Activated CD4-positive, alpha-beta T cell treated with anti-CD3 and anti-CD28 coated beads, Interleukin-2, Interleukin-4, amounts not matched to agents 100 ng/mL and 50 ng/mL, durations not matched to agents 16 hours and 8 hours (primary cell): ENCODE measurements at regions not wholly inside any gene's neighbourhood (a gene's known extent, or its start where the extent isn't known, plus 50 kb on each side); places are given as distances from the start of the nearest gene placed in this dataset.

Experiments used
- DNase-seq: peaks from one replicate; pipeline ENCODE4 v3.0.0-alpha.2; 2020; ENCODE audit warnings: low spot score

DNA sequence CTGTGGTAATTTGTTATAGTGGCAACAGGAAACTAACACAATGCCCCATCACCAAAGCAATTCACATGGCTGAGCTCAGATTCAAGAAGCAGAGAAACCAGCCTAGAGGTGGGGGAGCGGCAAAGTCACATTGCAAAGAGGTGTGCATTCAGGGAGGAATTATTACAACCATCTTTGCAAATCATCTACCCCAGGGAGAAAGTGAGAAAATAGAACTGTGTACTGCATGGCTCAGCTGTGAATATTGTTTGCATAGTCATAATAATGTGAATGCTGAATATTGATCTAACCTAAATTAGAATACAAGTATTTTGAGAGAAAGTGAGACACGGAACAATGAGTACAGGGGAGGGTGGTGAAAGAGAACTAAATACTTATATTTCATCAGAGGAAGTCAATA is 387.9 kb downstream of the BCOR start:
- DNase-seq = no peak

DNA sequence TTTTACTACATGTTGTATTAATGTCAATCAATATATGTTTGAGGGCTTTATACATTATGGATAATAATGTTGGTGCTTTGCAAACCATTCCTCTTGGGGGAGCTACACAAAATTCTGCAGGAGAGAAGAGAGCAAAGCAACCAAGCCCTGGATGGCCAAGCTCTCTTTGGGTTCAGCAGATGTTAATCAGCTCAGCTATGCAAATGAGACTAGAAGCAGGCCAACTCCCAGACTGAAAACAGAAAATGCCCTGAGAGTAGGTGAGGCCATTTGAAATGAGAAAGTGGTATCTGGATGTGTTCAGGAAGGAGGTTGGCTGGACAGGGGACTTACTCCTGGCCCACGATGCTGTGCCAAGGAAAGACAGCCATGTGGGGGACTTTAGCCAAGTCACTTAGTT is 387.0 kb downstream of the BCOR start:
- DNase-seq = no peak

DNA sequence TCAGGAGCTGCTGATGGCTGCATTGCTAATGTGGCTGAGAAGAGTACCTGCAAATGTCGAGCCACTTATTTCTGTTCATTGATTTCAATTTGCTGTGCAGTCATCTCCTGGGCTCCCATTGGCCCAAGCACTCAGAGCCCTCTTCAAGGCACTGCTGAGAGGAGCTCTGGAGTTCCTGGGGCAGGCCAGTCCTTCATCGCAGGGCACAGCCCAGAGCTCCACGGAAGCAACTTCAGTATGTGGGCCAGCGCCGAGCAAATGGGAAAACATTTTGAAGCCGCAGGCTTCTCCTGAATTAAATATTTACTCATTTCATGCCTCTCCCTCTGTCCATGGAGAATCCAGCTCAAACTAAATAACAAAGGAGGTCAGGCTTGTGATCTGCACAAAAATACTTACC is 383.3 kb downstream of the BCOR start:
- DNase-seq = no peak

DNA sequence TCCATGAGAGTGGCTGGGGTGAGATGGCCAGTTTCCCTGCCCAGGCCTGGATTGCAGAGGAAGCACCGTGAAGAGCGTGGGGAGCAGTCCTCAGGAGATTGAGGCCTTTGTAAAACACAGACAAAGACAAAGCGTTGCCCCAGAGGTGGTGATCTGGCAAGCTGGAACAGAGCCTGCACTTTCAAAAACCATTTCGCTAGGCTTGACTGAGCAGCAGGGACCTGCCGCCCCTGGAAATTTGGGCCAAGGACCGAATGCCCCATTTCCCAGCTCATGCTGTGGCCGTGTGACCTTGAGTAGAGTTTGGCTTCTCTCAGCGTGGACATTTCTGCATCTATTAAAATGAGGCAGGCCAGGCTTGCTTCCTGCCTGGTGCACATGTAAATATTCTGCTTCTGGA is 381.4 kb downstream of the BCOR start:
- no peak for DNase-seq

DNA sequence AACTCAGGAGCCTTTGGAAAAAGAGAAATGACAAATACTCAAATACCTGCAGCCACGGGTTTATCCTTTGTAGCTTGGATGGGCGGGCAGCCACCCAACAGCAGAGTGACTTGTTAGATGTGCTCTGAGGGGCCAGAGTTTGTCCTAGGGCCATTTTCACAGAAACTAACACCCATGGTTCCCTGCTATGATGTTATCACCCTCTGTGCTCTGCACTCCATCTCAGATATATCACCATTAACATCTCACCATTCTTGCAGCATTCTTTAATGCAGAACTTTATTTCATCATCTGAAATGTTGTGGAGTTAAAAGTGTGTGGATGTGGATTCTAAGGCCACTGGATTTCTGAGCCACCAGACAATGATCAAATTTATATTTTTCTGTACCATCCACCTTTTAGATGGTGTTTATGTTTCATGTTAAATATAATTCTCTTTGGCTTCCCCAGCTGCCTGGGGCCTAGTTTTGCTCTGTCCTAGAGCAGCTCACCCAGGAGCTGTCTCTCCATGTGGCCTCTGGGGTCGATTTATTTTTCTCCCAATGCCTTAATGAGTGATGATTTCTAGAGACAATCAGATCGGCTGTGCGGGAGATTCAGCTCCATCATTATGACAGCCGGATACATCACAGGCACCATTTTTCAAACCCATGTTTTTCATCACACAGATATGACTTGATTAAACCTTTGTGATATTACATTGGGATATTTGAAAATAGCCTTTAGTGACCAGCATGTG is 380.8 kb downstream of the BCOR start:
- DNase-seq = no peak

DNA sequence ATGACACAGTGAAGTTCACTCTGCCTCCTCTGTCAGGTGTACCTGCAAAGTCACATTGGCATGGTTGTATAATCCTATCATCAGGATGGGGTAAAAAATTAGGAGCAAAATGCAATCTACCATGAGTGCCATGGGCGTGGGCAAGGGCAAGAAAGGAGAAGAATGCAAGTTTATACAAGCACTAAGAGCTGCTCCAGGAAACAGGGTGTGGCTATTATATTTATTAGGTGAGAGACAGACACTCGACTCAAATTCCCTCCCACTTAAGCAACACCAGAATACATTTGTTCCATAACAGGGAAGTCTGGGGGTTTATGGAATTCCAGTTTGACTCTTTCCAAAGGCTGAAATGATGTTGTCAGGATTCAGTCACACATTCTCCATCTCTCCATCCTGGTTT is 378.8 kb downstream of the BCOR start:
- no peak for DNase-seq

DNA sequence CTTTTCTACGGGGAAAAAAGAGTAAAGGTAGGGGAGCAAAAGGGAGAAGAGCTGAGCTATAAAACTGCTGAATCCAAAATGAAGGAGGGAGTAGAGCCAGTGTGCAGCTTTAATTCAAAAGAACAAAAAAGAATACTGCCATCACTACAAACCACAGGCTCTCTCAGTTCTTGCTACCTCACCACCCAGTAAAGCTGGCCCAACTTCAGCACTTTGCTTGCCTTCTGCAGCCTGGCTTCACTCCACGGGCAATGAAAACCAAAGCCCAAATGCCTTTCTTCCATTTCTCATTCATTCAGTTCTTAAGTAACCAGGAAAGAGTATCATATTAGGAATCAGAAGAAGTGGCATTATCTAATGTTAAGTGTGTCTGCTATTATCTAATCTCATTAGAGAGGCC is 376.8 kb downstream of the BCOR start:
- no peak for DNase-seq

DNA sequence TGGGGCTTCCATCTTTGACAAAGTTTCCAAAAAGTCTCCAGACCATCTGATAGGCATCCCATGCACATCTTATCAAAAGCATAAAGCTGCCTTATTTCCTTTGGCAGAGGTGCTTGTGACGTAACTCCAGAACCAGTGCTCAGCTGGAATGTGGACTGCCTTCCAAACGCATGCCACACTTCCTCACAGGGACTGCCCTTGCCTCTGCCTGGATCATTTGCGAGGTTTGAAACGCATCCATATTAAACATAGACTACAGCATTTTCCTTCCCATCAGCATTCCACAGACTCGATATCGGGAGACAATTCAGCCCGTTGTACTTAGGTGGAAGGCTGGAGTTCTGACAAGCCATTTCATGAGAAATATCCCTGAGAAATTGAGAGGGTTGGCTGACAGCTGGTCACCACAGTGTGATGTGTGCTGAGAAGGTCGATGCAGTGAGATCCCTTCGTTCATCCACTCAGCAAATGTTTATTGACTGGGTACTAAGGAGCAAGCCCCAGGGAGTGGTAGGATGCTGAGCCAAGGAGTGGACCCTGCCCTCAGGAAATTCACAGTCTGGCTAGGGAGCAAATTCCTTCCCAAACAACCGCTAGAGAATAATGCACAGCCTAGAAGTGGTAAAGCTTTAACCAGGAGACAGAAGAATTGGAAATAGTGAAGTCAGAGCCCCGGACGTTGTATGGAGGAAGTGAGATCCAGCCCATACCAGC is 376.0 kb downstream of the BCOR start:
- no peak for DNase-seq

DNA sequence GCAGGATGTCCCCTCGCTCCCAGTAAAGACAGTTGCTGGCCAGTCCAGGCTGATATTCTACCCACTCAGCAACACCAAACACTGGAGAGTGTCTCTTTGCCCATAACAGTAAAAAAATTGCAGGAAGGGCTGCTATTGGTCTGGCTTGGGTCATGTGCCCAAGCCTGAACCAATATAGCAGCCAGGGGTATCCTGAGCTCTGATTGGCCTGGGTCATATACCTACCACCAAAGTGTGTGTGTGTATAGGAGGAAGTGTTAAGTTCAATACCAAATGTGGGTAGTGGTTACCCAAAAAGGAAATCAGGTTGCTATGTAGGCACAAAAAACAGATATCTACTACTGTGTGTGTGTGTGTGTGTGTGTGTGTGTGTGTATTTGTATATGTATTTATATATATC is 373.2 kb downstream of the BCOR start:
- peak; percentile 13 for DNase-seq

DNA sequence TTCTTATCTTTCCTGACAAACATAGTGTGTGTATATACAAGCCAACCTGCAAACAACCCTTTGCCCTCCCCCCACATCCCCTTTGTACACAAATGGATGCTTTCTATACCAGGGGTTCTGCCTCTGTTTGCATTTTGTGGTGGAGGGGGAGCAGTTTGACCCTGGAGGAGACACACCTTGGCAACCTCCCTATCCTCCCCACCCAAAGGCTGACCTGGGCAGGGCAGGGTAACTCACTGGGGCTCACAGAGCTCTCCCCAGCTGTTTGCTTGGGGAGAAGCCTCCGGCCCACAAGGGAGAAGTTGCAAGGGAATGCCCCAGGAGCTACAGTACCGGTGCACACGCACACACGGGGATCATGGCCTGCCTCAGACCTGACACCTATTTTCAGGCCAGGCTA is 372.6 kb downstream of the BCOR start:
- no peak for DNase-seq

DNA sequence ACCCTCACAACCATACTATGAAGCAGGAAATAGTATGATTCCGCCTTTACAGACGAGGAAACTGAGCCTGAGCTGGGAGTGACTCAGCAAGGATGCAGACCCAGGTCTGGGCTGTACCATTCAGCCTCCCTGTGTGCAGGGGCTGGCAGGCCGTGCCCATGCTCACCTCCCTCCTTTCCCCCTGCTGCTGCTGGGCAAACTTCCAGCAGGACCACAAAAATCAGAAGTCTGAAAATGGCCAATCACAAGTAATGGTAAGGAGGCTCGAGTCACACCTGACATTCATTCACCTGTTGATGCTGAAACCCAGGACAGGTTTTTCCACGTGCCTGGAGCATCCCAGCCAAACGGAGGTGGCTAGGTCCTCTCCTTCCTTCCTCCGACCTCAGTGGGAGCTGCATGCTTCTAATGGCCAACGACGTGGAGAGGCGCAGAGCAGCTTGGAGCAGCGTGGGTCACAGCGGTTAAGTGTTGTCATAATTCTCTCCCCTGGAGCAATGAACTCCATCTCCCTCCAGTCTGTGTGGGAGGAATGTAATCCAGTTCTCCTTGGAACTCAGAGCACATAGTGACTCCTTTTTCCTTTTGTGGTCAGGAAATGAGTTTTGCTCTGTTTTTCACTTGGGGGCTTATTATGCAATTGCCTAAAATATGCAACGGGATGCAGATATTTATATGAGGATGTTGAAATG is 371.7 kb downstream of the BCOR start:
- DNase-seq = no peak

DNA sequence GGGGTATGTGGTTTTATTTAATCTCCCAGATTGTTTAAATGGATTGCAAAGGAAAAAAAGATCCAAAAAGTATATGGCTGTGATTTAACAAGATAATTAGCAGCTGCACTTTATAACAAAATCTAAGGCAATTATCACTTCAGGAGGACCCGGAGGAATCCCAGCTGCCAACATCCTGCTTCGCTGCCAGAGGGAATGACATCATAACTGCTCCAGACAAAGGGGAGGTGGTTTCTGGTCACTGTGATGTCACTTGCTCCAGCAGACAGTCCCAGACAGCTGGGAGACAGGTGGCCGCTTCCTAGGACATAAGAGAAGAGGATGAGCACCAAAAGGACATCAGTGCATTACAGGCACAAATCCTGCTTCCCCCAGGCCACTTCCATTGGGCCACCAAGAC is 371.0 kb downstream of the BCOR start:
- DNase-seq = no peak

DNA sequence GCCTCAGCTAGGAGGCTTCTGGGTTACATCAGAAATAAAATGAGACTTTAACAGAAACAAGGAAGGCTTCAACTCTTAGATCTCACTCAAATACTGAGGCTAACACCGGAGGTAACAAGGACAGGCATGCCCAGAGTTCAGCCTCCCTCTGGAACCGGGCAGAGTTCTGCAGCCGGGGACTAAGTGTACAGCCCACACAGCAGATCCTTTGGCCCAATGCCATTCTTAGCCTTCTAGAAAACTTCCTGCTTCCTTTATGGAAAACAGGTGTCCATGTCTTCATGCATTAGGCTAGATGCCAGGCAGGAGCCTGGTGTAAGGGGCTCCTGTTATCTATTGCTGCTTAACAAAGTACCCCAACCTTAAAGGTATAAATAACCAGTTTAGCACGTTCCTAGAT is 369.7 kb downstream of the BCOR start:
- DNase-seq = no peak

DNA sequence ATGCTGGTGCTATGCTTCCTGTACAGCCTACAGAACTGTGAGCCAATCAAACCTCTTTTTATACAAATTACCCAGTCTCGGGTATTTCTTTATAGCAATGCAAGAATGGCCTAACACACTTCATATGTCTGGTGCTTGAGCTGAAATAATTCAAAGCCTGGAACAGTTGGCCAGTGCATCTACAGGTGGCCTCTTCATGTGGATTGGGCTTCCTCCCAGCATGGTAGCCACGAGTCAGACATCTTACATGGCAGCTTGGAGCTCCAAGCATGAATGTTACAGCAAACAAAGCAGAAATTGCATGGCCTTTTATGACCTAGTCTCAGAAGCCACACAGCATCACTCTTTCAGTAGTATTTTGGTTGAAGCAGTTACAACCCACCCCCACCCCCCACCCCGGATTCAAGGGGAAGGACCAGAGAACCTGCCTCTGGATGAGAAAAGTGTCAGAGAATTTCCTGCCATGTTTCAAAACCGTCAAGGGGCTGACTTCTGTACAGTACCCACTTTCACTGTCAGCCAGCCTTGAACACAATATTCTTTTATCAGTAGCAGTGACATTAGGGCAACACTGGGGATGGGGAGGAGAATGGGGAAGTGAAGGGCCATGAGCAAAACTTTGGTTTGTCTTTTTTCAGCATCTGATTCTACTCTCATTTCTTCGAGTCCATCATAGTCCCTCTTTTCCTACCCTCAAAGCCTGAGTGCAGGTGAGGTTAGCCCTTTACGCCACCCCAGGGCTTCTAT is 368.7 kb downstream of the BCOR start:
- no peak for DNase-seq

DNA sequence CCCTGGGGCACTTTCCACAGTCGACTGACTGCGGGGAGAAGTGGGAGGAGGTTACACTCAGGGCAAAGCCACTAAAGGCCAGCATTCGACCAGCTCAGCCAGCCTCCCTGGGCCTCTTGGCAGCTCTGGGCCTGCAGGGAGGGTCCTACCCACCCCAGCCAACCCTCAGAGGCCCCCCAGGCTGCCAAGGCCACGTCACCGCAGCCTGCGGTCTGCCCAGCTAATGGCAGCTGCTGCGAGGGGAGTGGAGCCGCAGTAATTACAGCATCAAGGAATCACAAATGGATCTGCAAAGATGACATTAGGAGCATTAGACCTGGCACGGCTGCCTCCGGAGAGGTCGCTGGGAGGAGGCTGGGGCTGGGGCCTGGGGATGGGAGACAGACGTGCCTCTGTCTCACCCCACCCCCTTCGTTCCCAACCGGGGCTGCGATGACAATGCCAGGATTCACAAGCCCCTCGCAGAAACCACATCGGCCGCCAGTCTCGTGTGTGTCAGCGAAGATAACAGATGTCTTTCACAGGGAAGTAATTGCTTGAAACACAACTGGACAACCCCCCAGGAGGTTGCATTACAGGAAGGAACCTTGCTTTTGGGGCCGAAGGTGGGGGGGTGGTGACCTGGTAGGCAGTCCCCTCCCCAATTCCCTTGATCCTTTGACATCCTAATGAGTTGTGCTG is 367.6 kb downstream of the BCOR start:
- DNase-seq = no peak

DNA sequence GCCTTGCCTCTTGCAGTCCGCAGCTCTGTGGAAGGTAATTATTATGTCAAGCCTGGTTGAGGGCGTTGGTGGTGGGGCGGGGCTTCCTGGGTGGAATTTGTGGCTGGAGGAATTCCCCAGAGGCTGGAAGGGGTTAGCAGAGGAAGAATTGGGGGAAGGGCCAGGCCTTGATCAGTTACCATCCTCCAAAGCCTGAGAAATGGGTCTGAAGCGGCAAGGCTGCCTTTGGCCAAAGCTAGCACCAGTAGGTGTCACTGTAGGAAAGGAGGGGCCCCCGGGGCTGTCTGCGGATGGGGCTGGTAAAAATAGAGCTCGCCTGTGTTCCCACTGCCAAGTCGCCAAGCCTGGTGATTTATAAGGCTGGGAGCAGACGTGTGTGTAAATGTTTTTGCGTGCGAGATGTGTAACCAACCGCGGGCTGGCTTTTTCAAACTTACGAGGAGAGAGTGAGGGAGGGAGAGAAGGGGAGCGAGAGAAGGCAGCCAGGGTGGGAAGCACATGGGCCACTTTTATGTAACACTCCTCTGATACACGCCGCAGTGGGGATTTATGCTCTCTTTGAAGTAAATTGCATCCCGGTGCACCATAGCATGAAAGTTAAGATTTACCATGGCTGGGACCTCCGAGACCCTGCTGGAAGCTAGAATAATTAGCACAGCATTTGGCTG is 367.0 kb downstream of the BCOR start:
- DNase-seq = peak; percentile 69

DNA sequence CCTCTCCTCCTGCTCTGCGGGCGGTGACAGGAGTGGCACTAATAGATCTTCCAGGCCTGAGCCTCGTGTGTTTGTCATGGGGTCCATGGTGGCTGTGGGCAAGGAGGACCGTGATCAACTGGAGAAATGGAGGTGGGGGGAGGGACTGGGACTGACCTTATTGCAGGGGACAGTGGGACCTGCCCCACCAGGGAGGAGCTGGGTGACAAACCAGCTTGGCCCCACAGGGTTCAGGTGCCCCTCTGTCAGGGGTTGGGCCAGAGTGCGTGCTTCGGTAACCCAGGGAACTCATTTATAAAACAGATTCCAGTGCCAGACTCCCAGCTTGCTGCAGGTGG is 366.5 kb downstream of the BCOR start:
- no peak for DNase-seq

DNA sequence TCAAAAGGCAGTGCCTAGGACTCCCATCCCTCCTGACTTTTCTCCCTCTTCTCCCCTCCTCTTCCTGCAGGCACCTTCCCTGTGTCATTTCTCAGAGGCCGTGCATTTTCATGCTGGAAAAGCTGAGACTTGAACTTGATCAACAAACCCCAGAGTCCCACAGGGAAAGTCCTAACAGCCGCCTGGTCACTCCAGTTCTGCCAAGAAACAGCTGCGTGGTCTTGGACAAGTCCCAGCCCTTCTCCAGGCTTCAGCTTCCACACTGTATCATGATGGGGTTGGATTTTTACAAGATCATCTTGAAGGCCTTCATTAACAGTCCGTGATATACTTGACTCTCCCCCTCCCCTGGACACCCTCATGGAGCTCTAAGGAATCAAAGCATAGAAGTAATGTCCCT is 366.0 kb downstream of the BCOR start:
- DNase-seq = no peak

DNA sequence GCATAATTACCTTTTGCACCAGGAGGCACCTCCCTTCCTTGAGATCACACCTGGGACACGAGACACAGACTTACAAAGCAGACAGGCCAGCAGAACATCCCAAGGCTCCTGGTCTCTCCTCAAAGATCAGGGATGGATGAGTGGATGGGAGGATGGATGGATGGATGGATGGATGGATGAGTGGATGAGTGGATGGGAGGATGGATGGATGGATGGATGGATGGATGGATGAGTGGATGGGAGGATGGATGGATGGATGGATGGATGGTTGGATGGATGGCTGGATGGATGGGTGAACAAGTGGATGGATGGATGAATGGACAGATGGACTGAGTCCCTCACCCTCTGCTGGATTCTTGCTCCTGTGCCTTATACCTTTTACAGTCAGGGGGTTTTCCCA is 364.0 kb downstream of the BCOR start:
- no peak for DNase-seq

DNA sequence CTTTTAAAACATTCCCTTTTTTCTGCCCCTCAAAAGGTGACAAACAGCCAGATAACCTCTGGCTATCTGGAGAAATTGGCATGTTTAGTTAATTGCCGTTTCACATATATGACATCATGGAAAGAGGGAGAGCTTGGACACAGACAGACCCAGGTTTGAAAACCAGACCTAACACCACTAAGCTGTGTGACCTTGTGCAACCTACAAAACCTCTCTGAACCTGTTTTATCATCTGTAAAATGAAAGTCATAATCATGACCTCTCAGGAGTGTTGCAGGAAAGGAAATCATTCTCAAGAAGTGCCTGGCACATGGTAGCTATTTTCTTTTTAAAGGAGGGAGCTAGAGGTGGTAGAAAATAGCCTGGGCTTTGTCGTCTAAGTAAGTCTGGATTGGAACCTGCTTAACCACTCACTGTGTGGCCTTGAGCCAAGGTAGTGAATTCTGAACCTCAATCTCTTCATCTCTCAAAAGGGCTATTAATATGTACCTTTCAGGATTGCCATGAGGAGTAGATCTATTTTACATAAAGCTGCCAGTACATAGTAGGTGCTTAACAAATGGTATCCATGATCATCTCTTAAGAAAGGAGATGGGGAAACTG is 363.5 kb downstream of the BCOR start:
- DNase-seq = no peak
